ENCODE measurements at regions not wholly inside any gene's neighbourhood (a gene's known extent, or its start where the extent isn't known, plus 50 kb on each side); places are given as distances from the start of the nearest gene placed in this dataset.

GRCh38 chr1:101408212-101409042 is 171.6 kb downstream of the S1PR1 start:
- Histone ChIP-seq H3K4me1 (ENCODE audit: control insufficient read depth, insufficient read depth, low read length) (no peaks in the 10 kb centered on the region), H3K27me3 (ENCODE audit: control insufficient read depth, insufficient read depth, low read length) (no peaks in the 10 kb centered on the region), H3K36me3 (ENCODE audit: control insufficient read depth, insufficient read depth, low read length) (no peaks in the 10 kb centered on the region), H3K9me3 (ENCODE audit: control insufficient read depth, insufficient read depth, low read depth, low read length) (no peaks in the 10 kb centered on the region), H3K4me3 (ENCODE audit: low read depth in 2 of 2, low read length in 2 of 2) (no peak overlapping the region), H3K27ac (ENCODE audit: low read length) (no peak overlapping the region)
- in situ Hi-C loops (cut with HindIII; ENCODE audit: low pct_unique_long_range_greater_than_20kb, low sequenced_read_pairs): no loop called here
- DNase-seq (ENCODE audit: low read depth, low spot score) (no peak), ATAC-seq (no peak)
- ChIA-PET POLR2A (no interaction called here), CTCF (no interaction called here)
- intact Hi-C loops (cut with micrococcal nuclease; ENCODE audit: unreplicated experiment): no loop called here
- BruUV-seq (replicated peaks): no TSS peak
- TF ChIP-seq, protein P1, sequence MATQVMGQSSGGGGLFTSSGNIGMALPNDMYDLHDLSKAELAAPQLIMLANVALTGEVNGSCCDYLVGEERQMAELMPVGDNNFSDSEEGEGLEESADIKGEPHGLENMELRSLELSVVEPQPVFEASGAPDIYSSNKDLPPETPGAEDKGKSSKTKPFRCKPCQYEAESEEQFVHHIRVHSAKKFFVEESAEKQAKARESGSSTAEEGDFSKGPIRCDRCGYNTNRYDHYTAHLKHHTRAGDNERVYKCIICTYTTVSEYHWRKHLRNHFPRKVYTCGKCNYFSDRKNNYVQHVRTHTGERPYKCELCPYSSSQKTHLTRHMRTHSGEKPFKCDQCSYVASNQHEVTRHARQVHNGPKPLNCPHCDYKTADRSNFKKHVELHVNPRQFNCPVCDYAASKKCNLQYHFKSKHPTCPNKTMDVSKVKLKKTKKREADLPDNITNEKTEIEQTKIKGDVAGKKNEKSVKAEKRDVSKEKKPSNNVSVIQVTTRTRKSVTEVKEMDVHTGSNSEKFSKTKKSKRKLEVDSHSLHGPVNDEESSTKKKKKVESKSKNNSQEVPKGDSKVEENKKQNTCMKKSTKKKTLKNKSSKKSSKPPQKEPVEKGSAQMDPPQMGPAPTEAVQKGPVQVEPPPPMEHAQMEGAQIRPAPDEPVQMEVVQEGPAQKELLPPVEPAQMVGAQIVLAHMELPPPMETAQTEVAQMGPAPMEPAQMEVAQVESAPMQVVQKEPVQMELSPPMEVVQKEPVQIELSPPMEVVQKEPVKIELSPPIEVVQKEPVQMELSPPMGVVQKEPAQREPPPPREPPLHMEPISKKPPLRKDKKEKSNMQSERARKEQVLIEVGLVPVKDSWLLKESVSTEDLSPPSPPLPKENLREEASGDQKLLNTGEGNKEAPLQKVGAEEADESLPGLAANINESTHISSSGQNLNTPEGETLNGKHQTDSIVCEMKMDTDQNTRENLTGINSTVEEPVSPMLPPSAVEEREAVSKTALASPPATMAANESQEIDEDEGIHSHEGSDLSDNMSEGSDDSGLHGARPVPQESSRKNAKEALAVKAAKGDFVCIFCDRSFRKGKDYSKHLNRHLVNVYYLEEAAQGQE (IDR thresholded peaks at IDR 0.05; ENCODE audit: insufficient read depth in 1 of 2, low read depth in 2 of 2, low read length in 1 of 2): no peak
- TF ChIP-seq SIN3A (IDR thresholded peaks at IDR 0.05; ENCODE audit: borderline replicate concordance, insufficient read depth, low read depth, low read length): no peak

- Histone ChIP-seq H3K36me3 (ENCODE audit: control insufficient read depth, insufficient read depth, low read length) (no peaks in the 10 kb centered on the region), H3K27ac (ENCODE audit: low read length) (no peak overlapping the region), H3K27me3 (ENCODE audit: control insufficient read depth, insufficient read depth, low read length) (no peaks in the 10 kb centered on the region), H3K4me3 (ENCODE audit: low read depth in 2 of 2, low read length in 2 of 2) (no peak overlapping the region), H3K4me1 (ENCODE audit: control insufficient read depth, insufficient read depth, low read length) (no peaks in the 10 kb centered on the region), H3K9me3 (ENCODE audit: control insufficient read depth, insufficient read depth, low read depth, low read length) (no peaks in the 10 kb centered on the region)
- in situ Hi-C loops (cut with HindIII; ENCODE audit: low pct_unique_long_range_greater_than_20kb, low sequenced_read_pairs): no loop called here
- ChIA-PET CTCF (no interaction called here), POLR2A (no interaction called here)
- ATAC-seq (no peak), DNase-seq (ENCODE audit: low read depth, low spot score) (no peak)
- intact Hi-C loops (cut with micrococcal nuclease; ENCODE audit: unreplicated experiment): no loop called here
- TF ChIP-seq TCF7L2 (IDR thresholded peaks at IDR 0.05; ENCODE audit: low read depth, low read length) (no peak), POLR2AphosphoS5 (IDR thresholded peaks at IDR 0.05; ENCODE audit: low read depth, low read length) (no peak), CTCF (IDR thresholded peaks at IDR 0.05) (no peak), SIN3A (IDR thresholded peaks at IDR 0.05; ENCODE audit: borderline replicate concordance, insufficient read depth, low read depth, low read length) (no peak)
- TF ChIP-seq, protein P1 (IDR thresholded peaks at IDR 0.05; ENCODE audit: insufficient read depth in 1 of 2, low read depth in 2 of 2, low read length in 1 of 2): no peak
- no TSS peak for BruUV-seq (replicated peaks)
These were observed 172.3 kb downstream of the S1PR1 start for GRCh38 chr1:101409102-101409501.

All from Panc1 (cell line).